Astrocyte of the cerebellum (primary cell): ENCODE measurements at regions not wholly inside any gene's neighbourhood (a gene's known extent, or its start where the extent isn't known, plus 50 kb on each side); places are given as distances from the start of the nearest gene placed in this dataset.

Source experiments
- DNase-seq: peaks from one replicate; pipeline ENCODE4 v3.0.0-alpha.2; 2011; ENCODE audit warnings: low read depth
- H3K4me3 ChIP-seq: 2 replicates; pipeline ENCODE4 v1.5.1; 2011; ENCODE audit warnings: mild to moderate bottlenecking, low read depth, low read length, moderate library complexity
- in situ Hi-C: cut with HindIII; loops from 2 replicates; pipeline ENCODE4 v1.10.0; 2017; ENCODE audit warnings: low sequenced_read_pairs
- TF ChIP-seq, protein P1 (sequence below): IDR thresholded peaks from 2 replicates; pipeline ENCODE4 v1.5.1; 2012; ENCODE audit warnings: low read length, low read depth, moderate library complexity, mild to moderate bottlenecking; ENCODE audit errors: missing control alignments

DNA sequence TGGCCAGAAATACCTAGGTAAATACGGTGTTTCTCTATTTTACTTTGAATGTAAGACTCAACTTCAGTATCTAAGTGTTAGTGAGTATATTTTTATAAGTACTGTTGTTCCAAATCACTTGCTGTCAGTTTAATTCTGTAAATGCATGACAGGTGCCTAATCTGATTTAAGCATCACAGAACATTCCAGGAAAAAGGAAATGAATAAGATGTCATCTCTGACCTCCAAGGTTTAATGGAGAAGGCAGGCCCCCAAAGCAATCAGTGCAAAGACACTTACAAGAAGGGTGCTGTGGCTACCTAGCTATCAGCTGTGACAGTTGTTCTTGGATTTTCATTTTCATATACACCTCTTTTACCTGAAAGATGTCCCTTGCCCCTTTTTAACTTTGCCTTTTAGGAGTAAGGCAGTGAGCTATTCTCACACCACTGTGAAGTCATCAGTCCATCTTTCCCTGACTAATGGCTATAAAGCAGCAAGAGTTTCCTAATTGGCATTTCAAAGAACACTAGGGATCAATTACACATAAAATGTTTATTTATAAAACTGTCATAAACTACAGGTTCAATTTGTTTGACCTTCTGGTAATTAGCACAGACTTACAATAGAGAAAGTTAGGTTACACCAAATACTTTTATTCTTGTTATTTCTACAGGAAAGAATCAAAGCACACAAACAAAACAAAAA lies 427.6 kb downstream of the SPRY2 start:
- in situ Hi-C loops = no loop called here
- H3K4me3 ChIP-seq = no peak overlapping the region
- DNase-seq = no peak
- TF ChIP-seq, protein P1, sequence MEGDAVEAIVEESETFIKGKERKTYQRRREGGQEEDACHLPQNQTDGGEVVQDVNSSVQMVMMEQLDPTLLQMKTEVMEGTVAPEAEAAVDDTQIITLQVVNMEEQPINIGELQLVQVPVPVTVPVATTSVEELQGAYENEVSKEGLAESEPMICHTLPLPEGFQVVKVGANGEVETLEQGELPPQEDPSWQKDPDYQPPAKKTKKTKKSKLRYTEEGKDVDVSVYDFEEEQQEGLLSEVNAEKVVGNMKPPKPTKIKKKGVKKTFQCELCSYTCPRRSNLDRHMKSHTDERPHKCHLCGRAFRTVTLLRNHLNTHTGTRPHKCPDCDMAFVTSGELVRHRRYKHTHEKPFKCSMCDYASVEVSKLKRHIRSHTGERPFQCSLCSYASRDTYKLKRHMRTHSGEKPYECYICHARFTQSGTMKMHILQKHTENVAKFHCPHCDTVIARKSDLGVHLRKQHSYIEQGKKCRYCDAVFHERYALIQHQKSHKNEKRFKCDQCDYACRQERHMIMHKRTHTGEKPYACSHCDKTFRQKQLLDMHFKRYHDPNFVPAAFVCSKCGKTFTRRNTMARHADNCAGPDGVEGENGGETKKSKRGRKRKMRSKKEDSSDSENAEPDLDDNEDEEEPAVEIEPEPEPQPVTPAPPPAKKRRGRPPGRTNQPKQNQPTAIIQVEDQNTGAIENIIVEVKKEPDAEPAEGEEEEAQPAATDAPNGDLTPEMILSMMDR = no peak

DNA sequence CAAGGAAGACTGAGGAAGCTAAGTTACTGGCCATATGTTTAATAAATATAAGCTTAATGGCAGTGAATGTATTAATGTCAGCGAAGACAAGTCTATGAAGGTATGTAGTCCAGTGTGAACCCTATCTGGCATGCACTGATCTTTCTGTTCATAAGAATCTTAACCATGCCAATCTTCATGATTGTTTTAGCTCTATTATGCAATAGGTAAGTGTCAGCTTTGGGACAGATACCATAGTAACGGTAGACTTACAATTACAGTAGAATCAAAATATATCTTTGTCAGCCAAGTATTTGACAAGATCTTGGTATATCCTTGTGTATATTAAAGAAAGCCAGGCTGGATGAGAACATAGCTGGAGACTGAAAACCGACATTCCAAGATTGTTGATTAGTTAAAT lies 428.5 kb downstream of the SPRY2 start:
- H3K4me3 ChIP-seq = no peak overlapping the region
- TF ChIP-seq, protein P1 = no peak
- no peak for DNase-seq
- in situ Hi-C loops = no loop called here

DNA sequence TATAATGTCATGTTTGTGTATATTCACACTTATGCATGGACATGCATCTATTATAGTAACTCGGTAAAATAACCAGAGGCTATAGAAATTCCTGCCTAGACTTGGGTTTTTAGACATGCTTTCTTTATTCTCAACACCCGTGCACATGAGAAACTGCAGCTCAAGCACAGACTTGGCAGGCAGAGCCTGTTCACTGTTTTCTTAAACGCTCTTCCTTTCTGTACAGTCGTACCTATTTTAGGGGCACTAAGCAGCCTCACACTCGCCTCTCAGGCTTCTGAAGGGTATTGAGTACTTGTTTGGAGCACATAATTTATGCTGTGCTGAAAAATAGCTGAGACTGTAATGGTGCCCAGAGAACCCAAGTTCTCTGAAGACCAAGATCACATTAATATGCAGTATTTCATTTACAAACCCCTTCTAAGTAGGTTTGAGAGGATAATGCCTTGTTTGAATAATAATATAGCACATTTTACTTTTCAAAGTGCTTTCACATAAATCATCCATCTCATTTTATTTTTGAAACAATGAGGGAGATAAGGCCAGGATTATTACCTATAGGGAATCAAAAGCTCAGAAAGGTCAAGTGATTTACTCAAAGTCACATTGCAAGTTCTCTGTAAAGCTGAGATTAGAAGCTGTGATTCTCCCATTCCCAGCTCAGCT lies 429.9 kb downstream of the SPRY2 start:
- no peak overlapping the region for H3K4me3 ChIP-seq
- no peak for DNase-seq
- in situ Hi-C loops = no loop called here
- TF ChIP-seq, protein P1 = no peak

DNA sequence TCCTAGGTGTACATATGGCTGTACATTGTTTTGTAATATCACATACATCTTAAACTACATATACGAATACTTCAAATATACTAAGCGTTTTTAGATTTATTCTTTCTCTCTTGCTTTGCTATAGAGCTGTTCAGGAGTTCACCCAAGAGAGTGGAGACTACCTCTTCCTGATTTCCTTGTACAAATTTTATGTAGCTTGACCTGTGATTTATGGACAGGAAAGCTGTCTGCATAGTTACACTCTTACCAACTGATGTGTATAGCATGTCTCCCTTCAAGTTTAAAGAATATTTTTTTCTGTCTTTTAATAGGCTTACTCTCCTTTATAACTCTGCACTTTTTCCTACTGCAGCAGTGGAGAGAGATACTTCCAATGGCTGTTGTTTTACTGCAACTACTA lies 428.7 kb downstream of the NDFIP2 start:
- no peak overlapping the region for H3K4me3 ChIP-seq
- DNase-seq = no peak
- TF ChIP-seq, protein P1 = no peak
- in situ Hi-C loops = no loop called here

DNA sequence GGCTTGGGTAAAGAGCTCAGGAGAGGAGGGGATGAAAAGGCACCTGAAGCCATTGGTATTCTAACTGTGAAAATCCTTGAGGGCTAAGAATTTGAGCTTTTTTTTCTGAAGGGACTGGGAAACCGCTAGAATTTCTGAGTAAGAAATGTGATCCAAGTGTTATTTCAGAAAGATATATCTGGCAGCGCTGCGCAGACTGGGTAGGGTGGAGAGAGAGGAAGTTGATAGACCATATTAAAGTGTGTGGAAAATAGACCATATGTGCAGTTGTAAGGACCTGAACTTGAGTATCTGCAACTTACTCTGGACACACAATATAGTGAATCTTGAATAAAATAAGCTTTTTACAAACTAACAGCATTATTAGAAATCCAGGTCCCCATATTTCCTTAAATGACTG lies 427.4 kb downstream of the NDFIP2 start:
- no peak overlapping the region for H3K4me3 ChIP-seq
- in situ Hi-C loops = no loop called here
- no peak for DNase-seq
- TF ChIP-seq, protein P1 = no peak

DNA sequence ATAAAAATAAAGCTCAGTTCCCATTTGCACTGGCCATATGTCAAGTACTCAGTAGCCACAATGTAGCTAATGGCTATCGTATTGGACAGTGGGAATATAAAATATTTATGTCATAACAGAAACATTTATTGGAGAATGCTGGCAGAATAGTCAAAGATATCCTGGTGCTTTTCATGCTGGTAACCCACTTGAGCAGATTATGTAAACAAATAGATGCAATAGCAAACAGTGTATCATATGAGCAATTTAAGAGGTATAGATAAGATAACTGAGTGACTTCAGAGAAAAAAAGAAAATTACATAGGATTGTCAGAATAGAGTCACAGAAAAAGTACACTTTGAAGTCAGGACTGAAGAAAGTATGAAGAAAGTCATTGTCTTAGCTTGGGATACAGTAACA lies 426.6 kb downstream of the NDFIP2 start:
- no peak for DNase-seq
- TF ChIP-seq, protein P1 = no peak
- no peak overlapping the region for H3K4me3 ChIP-seq
- in situ Hi-C loops = no loop called here
